H1 (cell line): ENCODE measurements at regions not wholly inside any gene's neighbourhood (a gene's known extent, or its start where the extent isn't known, plus 50 kb on each side); places are given as distances from the start of the nearest gene placed in this dataset.

Experiments used
- CHD7 ChIP-seq: fragments of 300-600 bp; sonication (generic); IDR thresholded peaks from 2 replicates; pipeline ENCODE4 v1.7.1; 2012; ENCODE audit warnings: low read length, moderate library complexity, mild to moderate bottlenecking, inconsistent platforms; ENCODE audit not compliant: insufficient replicate concordance

GRCh38 chr4:89398146-89398545 lies 90.5 kb upstream of the GPRIN3 start (continued):
- TF ChIP-seq CHD7 = no peak
